GM21737 (cell line): ENCODE measurements at regions not wholly inside any gene's neighbourhood (a gene's known extent, or its start where the extent isn't known, plus 50 kb on each side); places are given as distances from the start of the nearest gene placed in this dataset.
"Not testable (repeated sequence)": the region's sequence is repeated elsewhere in the genome, so short reads cannot be mapped to it uniquely, and the experiment has no call there.

Experiments used
- ATAC-seq: cut with Tn5 transposase; IDR thresholded peaks from one replicate; pipeline ENCODE4 v1.9.1; 2021; ENCODE audit warnings: mild to moderate bottlenecking, moderate library complexity; ENCODE audit not compliant: unreplicated experiment

DNA sequence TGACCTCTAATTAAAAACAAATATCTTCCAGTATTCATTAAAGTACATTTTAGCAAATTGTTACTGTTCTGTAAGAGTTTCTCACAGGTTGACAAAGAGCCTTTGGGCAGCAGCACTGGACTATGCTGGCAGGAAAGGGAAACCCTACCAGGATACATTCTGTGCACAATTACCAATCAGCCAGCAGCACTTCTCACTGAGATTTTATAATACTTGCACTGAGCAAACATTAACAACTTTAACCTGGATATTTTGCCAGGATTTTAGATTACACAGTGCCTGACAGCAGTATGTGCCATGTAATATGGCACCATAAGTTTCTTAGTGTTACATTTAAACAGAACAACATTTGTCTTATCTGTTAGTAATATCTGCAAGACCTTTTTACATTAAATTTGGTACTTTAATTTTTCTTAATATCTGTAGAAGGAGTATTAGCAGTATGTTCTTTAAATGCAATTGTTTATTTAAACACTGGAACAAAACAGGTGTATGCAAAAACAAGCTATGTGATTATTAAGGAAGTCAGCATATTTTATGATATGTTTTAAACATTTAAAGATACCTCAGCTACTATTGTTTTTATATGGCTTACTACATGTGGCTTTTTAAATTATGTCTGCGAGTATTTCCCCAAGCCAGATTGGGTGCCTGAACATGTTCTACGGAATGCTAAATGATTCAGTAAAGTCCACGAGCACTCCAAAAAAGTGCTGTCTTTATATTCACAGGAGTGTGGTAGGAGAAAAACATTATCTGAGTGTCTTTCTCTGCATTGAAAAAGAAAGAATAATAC lies 699.0 kb upstream of the LUZP2 start:
- ATAC-seq = no peak

DNA sequence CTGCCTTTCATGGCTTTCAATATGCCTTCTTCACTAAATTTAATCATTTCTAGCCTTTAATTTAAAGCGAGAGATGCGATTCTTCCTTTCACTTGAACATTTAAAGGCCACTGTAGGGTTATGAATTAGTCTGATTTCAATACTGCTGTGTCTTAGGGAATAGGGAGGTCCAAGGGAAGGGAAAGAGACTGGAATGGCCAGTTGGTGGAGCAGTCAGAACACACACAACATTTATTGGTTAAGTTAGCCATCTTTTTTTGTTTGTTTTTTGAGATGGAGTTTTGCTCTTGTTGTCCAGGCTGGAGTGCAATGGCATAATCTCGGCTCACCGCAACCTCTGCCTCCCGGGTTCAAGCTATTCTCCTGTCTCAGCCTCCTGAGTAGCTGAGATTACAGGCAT lies 662.5 kb upstream of the LUZP2 start:
- ATAC-seq = not testable (repeated sequence)

DNA sequence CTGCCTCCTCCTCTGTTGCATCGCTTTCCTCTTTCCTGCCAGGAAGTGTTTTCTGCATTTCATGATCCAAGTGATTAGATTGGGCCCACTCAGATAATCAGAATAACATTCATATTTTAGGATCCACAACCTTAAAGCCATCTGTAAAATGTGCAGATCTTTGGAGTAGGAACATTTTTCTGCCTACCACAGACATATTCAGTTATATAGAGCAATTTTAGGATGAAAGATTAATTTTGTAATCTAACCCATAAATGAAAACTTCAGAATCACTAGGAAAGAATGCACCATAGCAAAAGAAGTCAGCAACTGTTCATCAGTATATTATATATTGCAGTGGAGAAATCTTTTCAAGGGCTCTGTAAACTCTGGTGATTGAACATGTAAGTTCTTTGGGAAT lies 659.9 kb upstream of the LUZP2 start:
- ATAC-seq = no peak

DNA sequence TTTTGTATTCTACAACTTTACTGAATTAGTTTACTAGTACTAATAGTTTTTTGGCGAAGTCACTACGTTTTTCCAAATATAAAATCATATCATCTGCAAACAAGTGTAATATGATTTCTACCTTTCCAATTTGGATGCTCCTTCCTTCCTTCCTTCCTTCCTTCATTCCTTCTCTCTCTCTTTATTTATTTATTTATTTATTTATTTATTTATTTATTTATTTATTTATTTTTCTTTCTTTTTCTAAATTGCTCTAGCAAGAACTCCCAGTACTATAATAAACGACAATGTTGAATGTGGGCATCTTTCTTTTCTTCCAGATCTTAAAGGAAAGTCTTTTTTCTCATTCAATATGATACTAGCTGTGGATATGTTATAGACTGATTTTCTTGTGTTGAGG lies 656.0 kb upstream of the LUZP2 start:
- ATAC-seq = no peak

DNA sequence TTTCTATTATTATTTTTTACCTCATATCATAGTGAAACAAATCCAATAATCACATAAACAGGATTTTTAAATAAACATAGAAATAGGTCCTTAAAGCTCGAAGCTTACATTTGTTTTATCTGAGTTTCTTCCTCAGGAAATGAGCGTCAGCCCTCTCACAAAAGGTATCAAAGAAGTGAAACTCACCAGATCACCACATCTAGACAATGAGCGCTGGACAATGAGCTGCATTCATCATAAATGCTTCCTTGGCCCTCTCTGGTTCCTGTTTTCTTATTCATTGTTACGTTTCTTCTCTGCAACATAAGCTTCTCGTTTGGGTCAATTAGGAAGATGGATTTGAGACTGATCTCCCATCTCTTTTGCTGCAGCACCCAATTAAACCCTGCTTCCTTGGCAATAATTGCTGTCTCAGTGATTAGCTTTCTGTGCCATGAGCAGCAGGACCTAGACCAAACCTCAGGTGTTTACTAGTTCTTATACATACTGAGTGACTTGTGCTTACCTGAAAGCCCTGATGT lies 649.9 kb upstream of the LUZP2 start:
- ATAC-seq = no peak

DNA sequence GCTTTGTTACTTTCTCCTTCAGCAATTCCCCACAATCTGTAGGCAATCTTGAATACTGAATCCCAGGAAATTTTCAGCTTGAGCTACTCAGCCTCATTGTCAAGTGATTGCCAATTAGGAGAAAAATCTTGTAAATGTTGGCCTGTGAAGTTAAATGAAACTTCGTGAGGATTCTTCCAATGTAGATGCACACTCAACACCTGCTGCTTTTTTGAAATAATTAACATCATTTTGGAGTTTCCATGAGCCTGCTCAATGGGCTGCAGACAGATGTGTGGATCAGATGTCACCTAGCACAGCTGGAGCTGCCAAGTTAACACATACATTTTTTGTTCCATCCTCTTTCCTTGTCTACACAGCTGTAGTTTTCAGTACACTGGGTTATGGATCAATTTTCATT lies 645.6 kb upstream of the LUZP2 start:
- ATAC-seq = no peak

DNA sequence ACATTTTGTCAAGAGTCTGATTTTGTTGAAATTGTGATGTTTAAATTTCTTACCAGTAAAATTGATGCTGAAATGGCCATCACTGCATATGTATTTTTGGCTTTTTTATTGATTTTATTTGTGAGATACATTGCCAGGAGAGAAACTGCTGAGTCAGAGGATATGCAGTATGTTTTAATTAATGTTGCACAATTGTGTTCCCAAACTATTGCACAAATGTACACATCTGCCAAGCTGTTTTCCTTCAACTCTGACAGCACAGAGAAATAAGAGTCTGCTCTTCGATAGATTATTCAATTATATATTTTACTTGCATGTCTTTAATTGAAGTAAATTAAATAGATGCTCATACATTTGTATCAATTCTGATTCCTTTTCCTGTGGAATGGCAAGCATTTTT lies 640.2 kb upstream of the LUZP2 start:
- no peak for ATAC-seq

DNA sequence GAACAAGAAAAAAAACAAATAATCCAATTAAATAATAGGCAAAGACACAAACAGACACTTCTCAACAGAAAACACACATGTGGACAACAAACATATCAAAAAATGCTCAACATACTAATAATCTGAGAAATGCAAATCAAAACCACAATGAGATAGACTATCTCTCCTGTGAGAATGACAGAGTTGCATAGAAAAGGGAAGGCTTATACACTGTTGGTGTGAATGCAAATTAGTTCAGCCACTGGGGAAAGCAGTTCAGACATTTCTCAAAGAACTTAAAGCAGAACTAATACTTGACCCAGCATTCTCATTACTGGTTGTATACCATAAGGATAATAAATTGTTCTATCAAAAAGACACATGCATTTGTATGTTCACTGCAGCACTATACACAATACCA lies 637.8 kb upstream of the LUZP2 start:
- ATAC-seq = no peak

DNA sequence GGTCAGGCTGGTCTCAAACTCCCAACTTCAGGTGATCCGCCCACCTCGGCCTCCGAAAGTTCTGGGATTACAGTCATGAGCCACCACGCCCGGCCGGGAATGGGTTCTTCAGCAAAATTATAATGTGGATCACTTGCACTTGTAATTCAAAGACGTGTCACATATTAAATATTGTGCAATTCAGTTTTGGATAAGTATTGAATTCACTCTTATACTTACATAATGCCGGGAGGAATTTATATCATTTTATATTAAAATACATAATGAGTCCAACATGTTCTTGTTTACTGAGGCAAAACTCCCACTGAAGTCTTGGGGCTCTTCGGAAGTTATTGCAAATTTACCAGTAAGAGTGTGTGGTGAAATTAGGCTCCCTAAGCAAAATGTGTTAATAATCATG lies 635.2 kb upstream of the LUZP2 start:
- no peak for ATAC-seq

DNA sequence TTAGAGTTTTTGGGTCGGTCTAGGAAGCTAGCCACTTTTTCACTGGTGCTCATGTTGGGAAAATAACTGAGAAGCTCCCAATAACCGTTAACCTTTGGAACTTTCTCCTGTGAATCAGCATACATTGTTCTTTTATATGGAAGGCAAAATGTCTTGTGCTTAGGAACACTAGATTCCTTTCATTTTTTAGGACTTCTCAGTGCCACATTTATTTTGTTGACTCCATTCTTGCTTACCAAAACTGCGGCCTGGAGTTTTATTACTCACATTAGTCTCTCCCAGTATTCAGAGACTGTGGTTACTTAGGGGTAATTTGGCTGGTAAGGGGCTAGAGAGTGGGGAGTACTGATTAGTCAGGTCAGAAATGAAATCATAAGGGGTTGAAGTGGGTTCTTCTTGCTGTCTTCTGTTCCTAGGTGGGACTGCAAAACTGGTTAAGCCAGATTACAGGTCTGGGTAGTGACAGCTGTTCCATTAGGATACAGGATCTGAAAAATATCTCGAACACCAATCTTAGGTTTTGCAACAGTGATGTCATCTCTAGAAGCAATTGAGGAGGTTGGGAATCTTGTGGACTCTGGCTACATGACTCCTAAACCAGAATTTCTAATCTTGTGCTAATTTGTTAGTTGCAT lies 631.4 kb upstream of the LUZP2 start:
- ATAC-seq = no peak

DNA sequence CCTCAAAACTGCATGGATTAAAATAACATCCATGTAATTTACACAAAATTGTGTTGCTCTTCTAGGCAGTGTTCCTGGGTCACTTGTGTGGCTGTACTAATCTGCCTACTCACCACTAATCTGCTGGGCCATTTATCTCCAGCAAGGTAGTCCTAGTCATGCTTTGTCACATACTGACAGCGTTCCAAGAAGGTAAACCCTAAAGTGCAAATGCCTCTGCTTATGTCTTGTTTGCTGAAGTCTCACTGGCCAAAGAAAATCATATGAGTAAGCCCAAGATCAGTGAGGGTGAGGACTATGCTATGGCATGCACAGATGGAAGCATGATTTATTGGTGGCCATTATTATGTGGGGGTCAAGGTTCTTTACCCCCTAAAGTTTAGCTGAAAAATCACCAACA lies 630.2 kb upstream of the LUZP2 start:
- no peak for ATAC-seq

DNA sequence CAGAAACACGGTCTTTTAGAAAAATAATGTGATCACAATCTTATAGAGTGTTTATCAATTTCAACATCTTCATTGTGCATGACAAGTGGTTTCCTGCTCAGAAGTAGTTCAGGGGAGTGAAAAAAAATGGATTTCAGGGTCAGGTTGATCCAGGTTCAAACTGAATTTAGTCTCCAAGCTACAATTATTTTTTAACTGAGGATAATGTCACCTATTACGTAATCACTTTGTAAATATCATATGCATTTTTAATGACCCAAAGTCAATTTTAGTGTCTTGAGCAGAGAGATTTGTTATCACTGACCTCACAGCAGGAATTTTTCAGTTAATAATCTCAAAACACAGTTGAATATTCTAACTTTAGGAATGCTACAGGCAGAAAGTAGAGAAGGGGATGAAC lies 627.2 kb upstream of the LUZP2 start:
- no peak for ATAC-seq

DNA sequence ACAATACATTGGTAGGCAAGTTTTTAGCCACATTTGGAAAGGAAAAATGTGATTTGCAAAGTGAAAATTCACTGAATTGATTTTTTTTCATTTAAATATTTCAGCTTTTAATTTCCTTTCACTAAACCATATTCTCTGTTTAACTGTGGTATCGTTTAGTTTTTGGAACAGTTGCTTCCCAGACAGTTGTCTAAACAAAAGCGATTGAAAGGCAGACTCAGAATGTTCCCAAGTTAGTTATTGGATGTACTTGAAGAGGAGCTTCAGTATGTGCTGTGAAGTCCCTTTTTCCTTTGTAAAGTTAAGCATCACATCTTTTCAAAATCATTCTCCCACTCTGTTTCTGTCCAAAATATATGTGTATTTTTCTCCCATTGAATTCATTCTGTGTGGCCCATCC lies 623.4 kb upstream of the LUZP2 start:
- ATAC-seq = no peak

DNA sequence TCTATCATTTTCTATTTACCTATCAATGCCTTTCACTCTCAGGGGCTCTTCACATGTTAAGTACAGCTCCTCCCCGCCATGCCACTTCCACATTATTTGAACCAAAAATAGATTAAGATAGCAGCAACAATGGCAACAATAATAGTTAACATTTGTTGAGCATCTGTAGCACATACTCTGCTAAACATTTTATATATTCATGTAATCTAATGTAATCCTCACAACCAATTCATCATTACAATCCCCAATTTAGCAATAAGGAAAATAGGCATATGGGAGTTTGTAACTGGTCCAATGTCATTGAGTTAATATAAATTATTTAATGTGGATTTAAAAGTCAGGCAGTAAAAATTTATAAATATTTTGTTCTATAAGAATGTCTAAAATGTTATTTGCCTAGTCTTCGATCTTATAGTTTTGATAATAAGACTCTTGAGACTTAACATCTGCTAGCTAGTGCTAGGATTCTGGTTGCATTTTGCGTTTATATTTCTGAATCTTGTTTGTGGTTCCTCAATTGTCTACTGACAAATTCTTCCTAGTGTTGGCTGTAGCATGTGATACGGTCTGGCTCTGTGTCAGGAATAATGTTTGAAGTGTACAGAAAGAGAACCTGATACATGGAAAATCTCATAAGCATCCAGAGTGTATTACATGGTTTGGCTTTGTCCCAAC lies 621.5 kb upstream of the LUZP2 start:
- ATAC-seq = no peak

DNA sequence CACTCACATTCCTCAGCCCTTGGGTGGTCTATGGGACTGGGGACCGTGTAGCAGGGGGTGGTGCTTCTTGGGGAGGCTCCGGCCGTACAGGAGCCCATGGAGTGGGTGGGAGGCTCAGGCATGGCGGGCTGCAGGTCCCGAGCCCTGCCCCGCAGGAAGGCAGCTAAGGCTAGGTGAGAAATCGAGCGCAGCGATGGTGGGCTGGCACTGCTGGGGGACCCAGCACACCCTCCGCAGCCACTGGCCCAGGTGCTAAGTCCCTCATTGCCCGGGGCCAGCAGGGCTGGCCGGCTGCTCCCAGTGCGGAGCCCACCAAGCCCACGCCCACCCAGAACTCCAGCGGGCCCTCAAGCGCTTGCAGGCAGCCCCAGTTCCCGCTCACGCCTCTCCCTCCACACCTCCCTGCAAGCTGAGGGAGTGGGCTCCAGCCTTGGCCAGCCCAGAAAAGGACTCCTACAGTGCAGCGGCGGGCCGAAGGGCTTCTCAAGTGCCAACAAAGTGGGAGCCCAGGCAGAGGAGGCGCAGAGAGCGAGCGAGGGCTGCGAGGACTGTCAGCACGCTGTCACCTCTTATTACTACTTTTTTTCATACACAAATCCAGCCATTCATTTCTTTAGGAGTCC lies 613.3 kb upstream of the LUZP2 start:
- not testable (repeated sequence) for ATAC-seq

DNA sequence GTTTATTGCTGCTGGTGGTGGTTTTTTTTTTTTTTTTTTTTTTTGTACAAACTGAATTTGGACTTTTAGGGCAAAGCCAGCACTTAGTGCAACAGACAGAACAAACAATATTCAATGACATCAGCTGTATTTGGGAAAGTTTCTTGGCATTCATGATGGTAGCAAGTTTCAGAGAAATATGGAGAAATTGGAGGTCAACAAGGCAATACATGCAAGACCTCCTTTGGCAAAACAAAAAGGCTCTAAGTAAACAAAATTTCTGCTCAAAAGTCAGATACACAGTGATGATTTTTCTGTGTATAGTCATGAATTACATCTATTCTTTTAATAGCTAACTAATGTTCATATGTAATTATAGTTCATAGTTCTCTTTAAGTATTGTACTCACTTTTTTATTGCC lies 612.5 kb upstream of the LUZP2 start:
- no peak for ATAC-seq

DNA sequence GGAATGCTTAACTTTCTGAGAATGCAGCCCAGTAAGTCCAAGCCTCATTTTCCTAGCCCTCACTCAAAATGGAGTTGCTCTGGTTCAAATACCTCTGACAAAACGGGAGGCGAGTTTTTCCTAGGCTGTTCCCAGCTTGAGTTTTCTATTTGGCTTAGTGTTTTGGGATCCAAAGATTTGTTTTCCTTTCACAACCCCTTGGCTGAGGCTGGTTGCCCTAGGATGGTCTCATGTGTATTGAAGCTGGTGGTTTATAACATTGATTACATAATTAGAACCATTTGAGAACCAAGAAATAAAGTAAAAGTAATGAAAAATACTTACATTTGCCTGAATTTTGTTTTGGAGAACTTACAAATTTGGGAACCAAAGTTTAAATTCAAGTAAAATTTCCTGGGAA lies 611.1 kb upstream of the LUZP2 start:
- ATAC-seq = no peak

DNA sequence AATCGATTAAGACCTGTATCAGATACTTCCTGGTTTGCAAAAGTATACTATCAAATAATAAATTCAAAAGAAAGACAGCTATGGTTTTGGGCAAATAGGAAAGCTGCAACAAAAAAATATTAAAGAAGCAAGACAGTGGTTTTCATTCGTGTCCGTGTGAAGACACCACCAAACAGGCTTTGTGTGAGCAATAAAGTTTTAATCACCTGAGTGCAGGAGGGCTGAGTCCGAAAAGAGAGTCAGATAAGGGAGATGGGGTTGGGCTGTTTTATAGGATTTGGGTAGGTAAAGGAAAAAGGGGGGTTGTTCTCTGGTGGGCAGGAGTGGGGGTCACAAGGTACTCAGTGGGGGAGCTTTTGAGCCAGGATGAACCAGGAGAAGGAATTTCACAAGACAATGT lies 609.7 kb upstream of the LUZP2 start:
- ATAC-seq = not testable (repeated sequence)

DNA sequence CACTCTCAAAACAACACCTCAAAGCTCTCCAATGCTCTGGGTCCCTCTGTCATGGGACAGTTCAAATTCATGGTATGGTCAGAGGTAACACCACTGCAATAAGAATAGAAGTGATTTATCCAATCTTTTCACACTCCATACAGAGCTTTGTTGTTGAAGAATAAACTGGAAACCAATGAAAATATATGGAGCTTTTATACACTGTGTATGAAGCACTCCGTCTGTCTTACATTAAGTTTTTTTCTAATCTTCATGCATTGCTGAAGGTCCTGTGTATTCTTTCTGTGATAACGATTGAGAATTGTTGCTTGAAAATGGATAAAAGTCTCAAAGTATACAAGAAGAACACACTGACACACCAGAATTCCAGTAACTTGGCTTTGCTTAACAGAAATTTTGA lies 603.7 kb upstream of the LUZP2 start:
- ATAC-seq = no peak

DNA sequence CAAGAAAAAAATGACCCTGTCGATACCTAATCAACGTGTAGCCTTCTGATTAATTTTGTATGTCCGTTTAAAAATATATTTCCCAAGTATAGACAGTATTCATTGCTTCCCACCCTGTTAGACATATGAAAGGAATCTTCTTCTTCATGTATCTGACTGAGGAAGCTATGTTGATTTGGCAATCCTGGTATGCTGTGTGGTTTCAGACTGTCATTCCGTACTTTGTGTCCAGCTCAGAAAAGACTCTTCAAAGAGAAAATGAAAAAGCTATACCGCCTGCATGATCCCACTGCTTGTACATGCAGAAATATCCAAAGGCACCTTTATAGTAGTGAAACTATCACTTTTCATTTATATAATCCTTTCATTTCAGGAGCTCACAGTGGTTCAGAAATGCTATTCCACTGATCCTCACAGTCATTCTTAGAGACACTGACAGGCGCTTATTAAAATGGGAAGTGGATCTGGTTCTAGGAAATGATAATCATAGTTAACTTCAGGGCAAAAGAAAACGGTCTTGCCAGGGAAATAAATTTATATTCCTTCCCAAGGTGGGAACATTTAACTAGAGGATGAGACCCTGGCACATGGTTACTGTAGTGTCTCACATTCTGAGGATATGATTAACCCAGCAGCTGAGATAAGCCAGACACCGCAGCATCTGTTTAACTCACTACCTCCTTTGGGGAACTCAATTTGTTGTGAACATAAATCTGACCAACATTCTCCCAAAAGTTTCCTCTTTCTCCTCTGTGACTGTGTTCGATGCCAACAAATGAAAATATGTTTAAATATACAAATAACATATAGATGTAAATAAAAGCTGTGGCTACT lies 599.2 kb upstream of the LUZP2 start:
- ATAC-seq = no peak
